Kasumi-1 (cell line): ENCODE measurements at regions not wholly inside any gene's neighbourhood (a gene's known extent, or its start where the extent isn't known, plus 50 kb on each side); places are given as distances from the start of the nearest gene placed in this dataset.
"Not testable (repeated sequence)": the region's sequence is repeated elsewhere in the genome, so short reads cannot be mapped to it uniquely, and the experiment has no call there.

Experiments used
- DNase-seq, 2 experiments: peaks; one replicate each; lab custom pipeline; 2025; lab: John Stamatoyannopoulos, UW

DNA sequence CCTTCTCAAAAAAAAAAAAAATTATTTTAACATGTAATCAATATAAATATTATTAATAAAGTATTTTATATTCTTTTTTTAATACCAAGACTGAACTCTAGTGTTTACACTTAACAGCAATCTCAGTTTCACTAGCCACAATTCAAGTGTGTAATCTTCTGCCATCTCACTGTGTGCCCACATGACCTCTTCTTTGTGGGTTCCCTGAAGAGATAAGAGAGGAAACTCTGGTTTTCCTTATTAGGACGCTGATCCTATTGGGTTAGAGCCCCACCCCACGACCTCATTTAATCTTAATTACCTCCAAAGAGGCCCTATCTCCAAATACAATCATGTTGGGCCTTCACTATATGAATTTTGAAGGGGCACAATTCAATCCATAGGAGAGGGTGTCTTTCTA, 177.6 kb downstream of the STK31 start:
- DNase-seq, result no peak

DNA sequence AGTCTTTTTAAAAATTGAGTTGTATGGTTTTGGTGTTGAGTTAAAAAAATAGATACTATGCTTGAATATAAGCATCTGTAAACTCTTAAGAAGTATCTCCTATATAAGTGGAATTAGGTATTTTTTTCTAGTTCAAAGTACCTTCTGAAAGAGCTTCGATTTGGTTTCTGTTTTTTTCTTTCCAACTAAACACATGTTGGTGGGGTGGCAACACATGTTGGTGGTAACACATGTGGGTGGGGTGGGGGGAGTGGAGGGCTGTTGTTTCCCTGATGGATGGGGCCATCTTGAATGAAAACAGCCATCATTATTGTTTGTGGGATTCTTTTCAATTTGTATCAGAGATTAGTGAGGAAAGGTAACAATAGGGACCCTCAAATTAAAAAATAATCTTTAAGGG, 178.9 kb downstream of the STK31 start:
- no peak for DNase-seq

DNA sequence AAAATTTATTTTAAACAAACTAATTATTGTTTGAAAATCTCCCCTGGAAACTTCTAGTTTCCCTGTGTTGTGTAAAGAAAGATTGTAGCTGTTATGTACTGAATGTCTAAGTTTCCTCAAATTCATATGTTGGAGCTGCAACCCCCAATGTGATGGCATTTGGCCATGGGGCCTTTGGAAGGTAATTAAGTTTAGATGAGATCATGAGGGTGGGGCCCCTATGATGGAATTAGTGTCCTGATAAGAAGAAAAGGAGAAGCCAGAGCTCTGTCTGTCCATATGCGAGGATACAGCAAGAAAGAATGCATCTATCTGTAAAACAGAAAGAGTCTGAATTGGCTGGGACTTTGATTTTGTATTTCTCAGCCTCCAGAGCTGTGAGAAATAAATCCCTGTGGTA, 179.5 kb downstream of the STK31 start:
- no peak for DNase-seq

DNA sequence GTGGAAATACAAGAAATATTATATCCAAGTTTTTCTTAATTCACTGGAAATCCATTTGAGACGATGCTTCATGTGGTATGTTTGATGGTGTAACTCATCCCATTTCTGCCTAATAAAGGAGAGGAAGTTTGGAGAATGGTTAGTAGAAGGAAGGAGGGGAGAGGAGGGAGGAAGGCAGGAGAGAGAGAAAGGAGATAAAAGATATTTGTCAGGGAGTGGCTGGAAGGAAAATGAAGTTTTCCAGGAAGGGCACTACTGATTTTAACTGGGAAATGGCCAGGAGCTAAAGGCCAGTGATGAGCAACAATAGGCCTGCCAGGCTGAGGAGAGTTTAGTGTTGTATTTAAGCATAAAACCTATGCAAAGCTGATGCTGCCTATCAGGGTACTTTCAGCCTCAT, 182.0 kb downstream of the STK31 start:
- no peak for DNase-seq

DNA sequence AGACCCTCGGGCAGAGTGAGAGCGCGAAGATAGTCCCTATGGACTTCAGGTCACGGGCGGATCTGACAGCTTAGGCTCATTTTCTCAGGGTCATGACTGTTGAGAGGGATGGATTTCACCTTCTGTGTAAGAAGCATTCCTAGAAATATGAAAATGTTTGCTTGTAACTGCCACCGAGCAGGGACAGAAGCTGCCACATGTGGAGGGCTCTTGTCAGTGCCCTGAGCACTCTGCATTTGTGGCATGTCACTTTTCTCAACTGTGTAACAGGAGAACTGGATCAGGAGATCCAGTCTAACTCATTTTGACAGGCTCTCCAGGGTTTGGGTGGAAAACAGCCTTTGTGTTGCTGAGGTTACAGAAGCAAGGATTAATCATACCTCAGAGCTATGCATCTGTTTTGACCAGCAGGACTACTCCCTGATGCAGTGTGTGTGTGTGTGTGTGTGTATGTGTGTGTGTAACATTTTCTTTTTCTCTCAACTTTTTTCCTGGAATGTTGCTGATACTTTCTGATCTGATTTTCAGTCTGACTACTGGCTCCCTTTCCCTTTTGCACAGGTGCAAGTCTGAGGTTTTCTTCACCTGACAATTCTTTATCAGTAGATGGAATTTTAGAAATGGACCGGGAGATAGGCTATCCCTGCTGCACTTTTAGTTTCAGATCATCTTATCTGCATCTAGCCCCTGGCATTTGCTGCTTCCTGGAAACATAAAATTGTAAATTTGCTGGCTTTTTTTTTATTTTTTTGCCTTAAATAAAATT, 183.3 kb downstream of the STK31 start:
- no peak for DNase-seq

DNA sequence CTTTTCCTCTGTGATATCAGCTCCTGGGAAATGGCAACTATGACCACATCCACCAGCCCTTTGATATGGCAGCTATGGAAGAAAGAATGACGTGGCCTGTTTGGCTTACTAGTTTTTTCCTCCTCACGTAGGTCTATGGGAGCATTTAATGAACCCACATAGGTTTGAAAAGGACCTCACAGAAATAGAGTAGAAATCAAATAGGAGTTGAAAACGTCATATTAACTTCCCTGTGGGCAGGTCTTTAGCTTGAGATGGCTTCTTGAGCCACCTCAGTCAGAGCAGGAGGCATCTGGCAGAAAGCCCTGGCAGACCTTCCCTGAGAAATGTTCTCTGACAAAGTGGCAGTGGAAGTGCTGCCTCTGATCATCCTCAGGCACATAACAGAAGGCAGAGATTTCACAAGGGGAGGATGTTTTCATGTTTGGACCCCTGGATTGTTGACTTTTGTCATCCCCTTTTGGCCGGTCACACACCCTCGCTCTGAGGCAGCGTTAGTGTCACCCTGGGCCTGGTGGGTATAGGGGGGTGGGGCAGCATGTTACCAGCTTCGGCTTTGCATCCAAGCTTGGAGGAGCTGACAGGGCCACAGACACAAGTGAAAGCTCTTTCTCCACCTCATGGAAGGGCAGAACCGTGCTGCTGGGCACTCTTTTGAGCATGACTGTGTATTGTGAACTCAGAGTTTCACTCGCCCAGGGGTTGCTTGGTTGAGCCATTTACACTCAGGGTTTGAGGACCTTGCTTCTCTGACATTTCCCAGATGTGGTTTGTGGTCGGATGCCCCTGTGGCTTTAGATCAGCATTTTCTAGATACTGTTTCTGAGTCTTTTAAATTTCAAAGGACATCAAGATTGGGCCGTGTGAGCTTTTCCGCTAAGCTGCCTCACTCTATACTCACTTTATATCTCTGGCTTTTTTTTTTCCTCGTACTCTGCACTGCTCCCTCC, 184.2 kb downstream of the STK31 start:
- peak in 1 of 2 experiments; percentile 15 for DNase-seq

DNA sequence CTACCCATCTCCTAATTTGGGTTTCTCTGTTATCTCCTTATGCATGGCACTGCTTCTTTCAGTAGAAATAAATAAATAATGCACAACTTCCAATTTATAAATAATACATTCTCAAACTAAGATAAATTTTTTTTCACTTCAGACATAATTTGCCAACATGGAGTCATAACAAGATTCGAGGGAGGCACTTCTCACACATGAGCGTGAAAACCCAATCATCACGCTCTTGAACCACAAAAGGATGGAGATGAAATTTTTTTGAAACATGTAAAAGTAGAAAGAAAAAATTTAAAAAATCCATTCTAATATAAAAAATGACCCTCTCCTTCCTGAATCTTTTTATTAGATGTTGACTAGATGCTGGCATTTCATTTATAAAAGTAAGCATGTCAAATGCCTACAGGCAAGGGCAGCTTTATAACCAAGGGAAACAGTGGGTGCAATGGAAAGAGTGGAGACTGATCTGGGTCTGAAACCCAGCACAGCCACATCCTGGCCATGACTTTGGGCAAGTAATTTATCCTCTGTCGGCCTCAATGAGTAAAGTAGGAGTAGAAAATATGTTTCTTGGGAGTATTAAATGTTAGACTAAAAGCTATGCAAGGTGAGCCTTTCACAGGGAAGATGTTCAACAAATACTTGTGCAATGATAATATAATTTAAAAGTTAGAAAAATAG, 185.0 kb downstream of the STK31 start:
- no peak for DNase-seq

DNA sequence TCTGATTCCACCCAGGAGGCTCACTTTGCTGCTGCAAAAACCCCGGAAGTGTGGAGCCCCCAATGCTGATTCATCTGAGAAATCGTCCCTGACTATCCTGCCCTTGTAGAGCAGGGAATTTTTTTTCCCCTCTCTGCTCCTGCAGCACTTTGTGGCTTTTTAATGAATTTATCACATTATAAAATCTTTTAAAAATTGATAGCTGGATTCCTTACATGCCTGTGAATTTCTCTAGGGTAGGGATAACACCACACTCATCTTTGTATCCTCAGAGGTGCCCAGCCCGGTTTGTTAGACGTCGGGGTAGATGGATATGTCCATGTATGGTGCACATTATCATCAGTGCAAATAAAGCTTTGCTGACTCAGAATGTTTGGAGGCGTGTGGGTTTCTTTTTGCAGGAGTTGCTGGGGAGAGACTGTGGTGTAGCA, 185.7 kb downstream of the STK31 start:
- no peak for DNase-seq

DNA sequence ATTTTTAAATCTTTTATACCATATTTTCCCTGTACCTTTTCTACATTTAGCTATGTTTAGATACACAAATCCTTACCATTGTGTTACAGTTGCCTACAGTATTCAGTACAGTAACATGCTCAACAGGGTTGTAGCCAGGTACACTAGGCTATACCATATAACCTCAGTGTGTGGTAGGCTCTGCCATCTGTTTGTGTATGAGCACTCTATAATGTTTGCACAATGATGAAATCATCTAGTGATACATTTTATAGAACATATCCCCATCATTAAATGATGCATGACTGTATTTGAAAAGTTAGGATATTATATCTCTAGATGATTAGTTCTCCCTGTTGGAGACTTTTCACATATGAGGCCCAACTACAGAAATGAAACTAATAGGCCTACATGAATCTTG, 188.6 kb downstream of the STK31 start:
- DNase-seq, result no peak

DNA sequence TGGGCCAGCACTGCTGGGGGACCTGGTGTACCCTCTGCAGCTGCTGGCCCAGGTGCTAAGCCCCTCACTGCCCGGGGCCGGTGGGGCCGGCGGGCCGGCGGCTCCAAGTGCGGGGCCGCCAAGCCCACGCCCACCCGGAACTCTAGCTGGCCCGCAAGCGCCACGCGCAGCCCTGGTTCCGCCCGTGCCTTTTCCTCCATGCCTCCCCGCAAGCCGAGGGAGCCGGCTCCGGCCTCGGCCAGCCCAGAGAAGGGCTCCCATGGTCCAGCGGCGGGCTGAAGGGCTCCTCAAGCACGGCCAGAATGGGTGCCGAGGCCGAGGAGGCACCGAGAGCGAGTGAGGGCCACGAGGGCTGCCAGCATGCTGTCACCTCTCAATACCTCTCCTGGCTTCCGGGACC, 194.9 kb downstream of the STK31 start:
- DNase-seq, result not testable (repeated sequence)

DNA sequence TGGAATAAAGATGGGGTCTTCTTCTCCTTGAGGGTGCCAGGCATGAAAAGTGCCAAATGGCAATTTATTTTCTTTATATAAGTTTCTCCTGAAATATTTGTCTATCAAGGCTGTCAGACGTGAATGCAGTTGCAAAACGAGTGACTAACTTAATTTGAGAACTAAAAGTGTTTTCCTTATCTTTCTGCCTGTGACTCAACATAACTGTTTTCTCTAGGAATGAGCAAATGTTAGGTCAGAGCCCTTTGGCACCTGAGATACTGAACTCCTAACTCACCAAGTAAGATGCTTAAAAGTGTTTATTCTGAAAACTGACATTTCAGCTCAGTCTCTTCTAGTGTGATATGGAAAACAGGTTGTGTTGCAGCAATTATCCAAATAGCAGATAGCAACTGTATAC, 197.0 kb downstream of the STK31 start:
- DNase-seq, result no peak

DNA sequence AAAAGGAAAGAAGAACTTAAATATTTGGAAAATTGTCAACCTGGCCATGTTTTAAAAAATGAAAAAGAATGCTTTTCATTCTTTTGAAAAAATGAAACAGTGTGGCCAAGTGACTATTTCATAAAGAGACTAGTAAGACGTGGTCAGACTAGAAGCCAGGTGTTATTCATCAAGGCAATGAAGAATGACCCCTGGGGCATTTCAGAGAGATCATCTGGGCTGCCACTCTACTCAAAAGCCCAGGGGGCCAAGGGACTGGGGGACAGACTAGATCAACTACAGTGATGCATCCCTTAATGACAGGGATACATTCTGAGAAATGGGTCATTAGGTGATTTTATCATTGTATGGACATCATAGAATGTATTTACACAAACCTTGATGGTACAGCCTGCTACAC, 199.4 kb downstream of the STK31 start:
- DNase-seq, result no peak

DNA sequence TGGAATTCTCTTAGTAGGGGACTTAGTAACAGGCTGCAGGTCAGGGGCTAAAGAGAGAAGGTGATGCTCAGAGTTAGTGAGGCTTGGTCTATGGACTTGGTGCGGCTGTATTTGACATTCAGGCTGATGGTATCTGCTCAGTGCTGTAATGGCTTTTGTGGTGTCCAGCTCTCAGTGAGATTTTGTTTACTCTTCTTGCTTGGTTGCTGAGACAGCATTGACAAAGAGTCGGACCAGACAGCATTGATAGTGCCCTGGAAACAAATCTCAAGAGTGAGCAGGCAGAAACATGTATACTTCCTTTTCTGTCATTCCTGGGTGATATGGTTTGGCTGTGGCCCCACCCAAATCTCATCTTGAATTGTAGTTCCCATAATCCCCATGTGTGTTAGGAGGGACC, 202.0 kb downstream of the STK31 start:
- DNase-seq, result no peak

DNA sequence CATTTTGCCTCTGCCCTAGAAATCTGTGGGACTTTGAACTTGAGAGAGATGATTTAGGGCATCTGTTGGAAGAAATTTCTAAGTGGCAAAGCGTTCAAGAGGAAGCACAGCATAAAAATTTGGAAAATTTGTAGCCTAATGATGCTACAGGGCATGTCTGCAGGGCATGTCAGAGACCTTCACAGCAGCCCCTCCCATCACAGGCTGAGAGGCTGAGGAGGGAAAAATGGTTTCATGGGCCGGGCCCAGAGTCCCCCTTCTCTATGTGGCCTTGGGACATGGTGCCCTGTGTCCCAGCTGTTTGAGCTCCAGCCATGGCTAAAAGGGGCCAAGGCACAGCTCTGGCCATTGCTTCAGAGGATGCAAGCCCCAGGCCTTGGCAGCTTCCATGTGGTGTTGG, 203.0 kb downstream of the STK31 start:
- DNase-seq, result no peak

DNA sequence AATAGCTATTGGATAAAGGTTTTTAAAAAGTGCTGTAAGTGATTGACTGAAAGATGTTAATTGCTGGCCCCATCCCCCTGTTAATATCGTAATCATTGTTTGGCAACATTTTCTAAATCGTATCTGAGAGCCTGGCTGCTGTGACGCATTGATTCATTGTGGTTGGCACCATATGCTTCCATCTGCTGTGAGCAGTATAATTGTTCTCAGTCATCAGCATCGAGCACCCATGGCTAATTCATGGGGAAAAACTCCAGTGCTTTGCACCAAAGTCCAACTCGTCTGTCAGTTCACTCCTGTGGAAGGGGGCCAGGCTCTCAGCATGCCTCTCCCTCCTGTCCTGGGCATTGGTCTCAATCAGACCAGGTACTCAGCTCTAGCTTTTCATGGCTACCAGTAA, 205.2 kb downstream of the STK31 start:
- no peak for DNase-seq

DNA sequence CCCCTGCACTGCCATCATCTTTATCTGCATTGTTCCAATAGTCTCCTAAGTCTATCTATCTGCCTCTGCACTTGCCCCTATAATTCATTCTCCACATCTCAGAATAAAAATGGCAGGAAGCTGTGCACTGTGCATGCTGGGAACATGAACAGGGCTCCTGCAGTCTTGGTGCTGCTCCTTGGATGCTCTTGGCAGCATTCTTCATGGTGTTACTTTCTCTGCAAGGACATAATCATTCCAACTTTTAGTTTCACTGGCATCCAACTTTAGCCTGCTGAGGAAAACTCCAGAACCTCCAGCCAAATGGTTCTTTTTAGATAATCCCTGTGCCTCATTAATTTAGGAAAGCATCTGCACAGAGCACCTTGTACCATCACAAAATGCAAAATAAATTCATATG, 208.3 kb downstream of the STK31 start:
- no peak for DNase-seq

DNA sequence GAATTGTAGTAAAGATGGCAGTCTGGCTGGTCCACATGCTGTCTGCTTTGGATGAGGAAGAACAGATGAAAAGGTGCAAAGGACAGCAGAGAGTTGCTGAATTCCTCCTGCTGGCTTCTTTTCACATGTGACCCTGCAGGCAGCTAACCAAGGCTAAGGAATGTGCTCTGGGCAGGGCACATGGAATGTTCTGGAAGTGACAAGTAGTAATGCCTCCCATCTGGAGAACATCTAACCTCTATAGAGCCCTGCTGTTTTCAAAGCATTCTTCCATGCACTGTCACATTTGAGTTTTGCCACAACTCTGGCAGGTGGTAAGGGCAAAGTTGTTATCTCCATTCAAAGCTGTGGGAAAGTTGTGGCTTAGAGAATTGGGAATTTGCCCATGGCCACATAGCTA, 208.8 kb downstream of the STK31 start:
- no peak for DNase-seq

DNA sequence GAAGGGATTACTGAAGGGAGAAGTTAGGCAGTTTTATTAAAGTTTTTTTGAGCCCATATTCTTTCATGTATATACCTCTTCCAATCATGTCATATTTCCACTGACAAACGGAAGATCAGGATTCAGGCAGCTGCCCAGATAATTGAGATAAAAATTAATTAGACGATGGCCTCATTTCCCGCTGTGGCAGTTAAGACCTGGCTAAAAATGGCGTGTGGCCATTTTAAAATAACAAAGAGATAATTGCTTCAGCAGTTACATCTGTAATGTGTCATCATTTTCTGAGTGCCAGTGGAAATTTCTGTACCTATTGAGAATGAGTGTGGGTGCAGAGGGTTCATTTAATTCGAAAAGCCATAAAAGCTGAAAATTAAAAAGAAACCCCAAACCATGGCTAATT, 215.1 kb downstream of the STK31 start:
- DNase-seq, result no peak

DNA sequence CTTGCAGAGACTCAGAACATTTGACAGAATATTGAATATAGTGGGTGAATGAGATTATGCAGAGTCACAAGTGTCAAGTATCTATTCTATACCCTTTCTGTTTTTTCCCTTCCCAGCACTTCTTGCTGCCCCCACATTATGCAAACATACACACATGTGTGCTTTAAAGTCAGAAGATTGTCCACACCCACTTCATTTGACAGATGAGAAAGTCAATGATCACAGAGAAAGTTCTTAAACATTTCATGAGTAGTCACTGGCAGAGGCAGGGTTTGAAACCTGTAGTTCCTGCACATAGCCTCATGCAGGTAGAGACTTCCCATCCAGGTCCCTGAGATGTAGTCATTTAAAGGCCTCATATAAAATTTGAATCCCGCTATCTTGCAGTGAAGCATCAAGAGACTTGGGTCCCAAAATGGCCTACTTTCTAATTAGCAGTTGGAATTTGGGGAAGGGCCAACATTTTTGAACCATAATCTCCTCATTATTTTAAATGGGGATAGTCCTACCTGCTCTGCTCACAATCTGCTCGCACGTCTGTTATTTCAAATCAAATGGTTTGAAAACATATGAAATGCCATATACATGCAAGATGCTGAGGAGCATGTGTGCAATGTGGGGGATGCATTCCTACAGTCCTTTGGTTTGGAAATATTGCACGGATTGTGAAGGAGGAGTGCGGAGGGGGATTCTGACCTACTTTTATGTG, 217.8 kb downstream of the STK31 start:
- DNase-seq, result no peak

DNA sequence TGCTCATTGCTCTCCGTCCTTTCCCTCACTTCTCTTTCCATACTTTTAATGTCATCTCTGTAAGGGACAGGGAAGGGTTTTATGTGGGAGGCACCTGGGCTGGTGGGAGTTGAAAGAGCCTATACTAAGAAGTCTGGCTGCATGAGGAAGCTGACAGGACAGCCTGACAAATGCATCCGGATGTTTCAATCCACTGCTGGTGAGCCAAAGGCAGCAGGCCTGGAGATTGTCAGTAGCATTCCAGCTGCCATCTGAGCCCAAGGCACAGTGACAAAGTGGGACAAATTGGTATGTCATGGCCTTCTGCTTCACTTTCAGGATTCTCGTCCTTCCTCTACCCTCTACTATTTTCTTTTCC, 218.4 kb downstream of the STK31 start:
- no peak for DNase-seq

DNA sequence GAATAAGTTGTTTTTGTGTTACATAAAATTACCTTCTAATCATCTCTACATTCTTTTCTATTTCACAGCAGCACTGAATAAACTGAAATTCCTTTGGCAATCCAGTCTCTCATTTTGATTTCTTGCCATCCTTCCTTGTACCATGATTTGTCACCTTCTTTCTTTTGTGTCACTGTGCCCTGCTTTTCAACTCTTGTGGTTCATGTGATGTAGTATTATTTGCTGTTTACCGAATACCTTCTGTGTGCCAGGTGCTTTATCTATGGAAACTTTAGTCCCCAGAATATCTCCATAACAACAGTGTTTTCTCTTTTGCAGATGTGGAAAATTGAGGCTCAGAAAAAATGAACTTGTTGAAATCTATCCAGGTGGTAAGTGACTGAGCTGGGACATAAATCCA, 220.3 kb downstream of the STK31 start:
- DNase-seq, result no peak

DNA sequence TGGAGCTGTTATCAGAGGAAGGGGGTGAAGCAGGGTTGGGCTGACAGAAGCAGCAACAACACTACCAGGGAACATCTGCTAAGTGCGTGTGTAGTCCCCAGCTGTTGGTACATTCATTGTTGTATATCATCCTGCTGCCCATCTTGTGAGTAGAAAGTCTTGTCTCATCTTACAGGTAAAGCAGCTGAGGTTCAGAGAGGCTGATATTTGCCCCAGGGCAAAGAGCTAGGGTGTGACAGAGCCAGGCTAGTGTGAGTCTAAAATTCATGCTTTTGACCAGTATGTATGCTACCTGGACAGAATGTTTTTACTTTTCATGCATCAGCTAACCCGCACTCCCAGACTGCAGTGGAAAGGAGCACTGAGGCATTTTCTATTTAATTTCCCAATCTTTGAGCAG, 221.6 kb downstream of the STK31 start:
- no peak for DNase-seq
